ENCODE measurements at regions not wholly inside any gene's neighbourhood (a gene's known extent, or its start where the extent isn't known, plus 50 kb on each side); places are given as distances from the start of the nearest gene placed in this dataset.
"Not testable (repeated sequence)": the region's sequence is repeated elsewhere in the genome, so short reads cannot be mapped to it uniquely, and the experiment has no call there.

GRCh38 chr5:135264451-135265440 is 134.3 kb downstream of the MACROH2A1 start:
- DNase-seq = no peak
- Histone ChIP-seq H3K9me3 (ENCODE audit: control insufficient read depth, low read depth, low read length) (no peaks in the 10 kb centered on the region), H3K4me1 (ENCODE audit: control insufficient read depth, insufficient read depth, low read length) (no peaks in the 10 kb centered on the region), H3K27ac (ENCODE audit: low read length) (no peak overlapping the region), H3K36me3 (ENCODE audit: control insufficient read depth, insufficient read depth, low read length) (no peaks in the 10 kb centered on the region), H3K4me3 (ENCODE audit: low read length) (no peak overlapping the region), H3K27me3 (ENCODE audit: control insufficient read depth, insufficient read depth, low read length) (no peaks in the 10 kb centered on the region)
- WGBS (ENCODE audit: insufficient coverage, low lambda C conversion rate) = 60% methylated on average over 1 of the region's 17 CpGs

GRCh38 chr5:135263022-135263668 is 135.9 kb downstream of the MACROH2A1 start:
- H3K9me3 ChIP-seq (ENCODE audit: control insufficient read depth, low read depth, low read length) = no peaks in the 10 kb centered on the region
- no peaks in the 10 kb centered on the region for H3K4me1 ChIP-seq (ENCODE audit: control insufficient read depth, insufficient read depth, low read length)
- no CpG with 5 or more reads among the region's 17 CpGs for WGBS (ENCODE audit: insufficient coverage, low lambda C conversion rate)
- DNase-seq = no peak
- H3K27me3 ChIP-seq (ENCODE audit: control insufficient read depth, insufficient read depth, low read length) = no peaks in the 10 kb centered on the region
- H3K36me3 ChIP-seq (ENCODE audit: control insufficient read depth, insufficient read depth, low read length) = no peaks in the 10 kb centered on the region
- no peak overlapping the region for H3K4me3 ChIP-seq (ENCODE audit: low read length)
- H3K27ac ChIP-seq (ENCODE audit: low read length) = no peak overlapping the region

- Histone ChIP-seq H3K4me3 (ENCODE audit: low read length) (no peak overlapping the region), H3K9me3 (ENCODE audit: control insufficient read depth, low read depth, low read length) (no peaks in the 10 kb centered on the region), H3K4me1 (ENCODE audit: control insufficient read depth, insufficient read depth, low read length) (no peaks in the 10 kb centered on the region), H3K27ac (ENCODE audit: low read length) (no peak overlapping the region), H3K36me3 (ENCODE audit: control insufficient read depth, insufficient read depth, low read length) (no peaks in the 10 kb centered on the region), H3K27me3 (ENCODE audit: control insufficient read depth, insufficient read depth, low read length) (no peaks in the 10 kb centered on the region)
- no peak for DNase-seq
- WGBS (ENCODE audit: insufficient coverage, low lambda C conversion rate) = 84% methylated on average over 5 of the region's 5 CpGs
These were observed 136.7 kb downstream of the MACROH2A1 start for GRCh38 chr5:135262364-135262763.

GRCh38 chr5:135260108-135260507 is 138.9 kb downstream of the MACROH2A1 start:
- H3K4me1 ChIP-seq (ENCODE audit: control insufficient read depth, insufficient read depth, low read length); H3K36me3 ChIP-seq (ENCODE audit: control insufficient read depth, insufficient read depth, low read length); H3K4me3 ChIP-seq (ENCODE audit: low read length); H3K27me3 ChIP-seq (ENCODE audit: control insufficient read depth, insufficient read depth, low read length); DNase-seq; H3K27ac ChIP-seq (ENCODE audit: low read length); H3K9me3 ChIP-seq (ENCODE audit: control insufficient read depth, low read depth, low read length): not testable (repeated sequence)

GRCh38 chr5:135255461-135256178 is 143.4 kb downstream of the MACROH2A1 start:
- DNase-seq = no peak

GRCh38 chr5:135254183-135254582 is 144.8 kb downstream of the MACROH2A1 start:
- Histone ChIP-seq H3K27me3 (ENCODE audit: control insufficient read depth, insufficient read depth, low read length) (no peaks in the 10 kb centered on the region), H3K9me3 (ENCODE audit: control insufficient read depth, low read depth, low read length) (no peaks in the 10 kb centered on the region), H3K27ac (ENCODE audit: low read length) (no peak overlapping the region), H3K4me3 (ENCODE audit: low read length) (no peak overlapping the region), H3K36me3 (ENCODE audit: control insufficient read depth, insufficient read depth, low read length) (no peaks in the 10 kb centered on the region), H3K4me1 (ENCODE audit: control insufficient read depth, insufficient read depth, low read length) (no peaks in the 10 kb centered on the region)
- no CpG with 5 or more reads among the region's 4 CpGs for WGBS (ENCODE audit: insufficient coverage, low lambda C conversion rate)
- no peak for DNase-seq

More at GRCh38 chr5:135255461-135256178, 143.4 kb downstream of the MACROH2A1 start:
- no peaks in the 10 kb centered on the region for H3K4me1 ChIP-seq (ENCODE audit: control insufficient read depth, insufficient read depth, low read length)
- H3K27me3 ChIP-seq (ENCODE audit: control insufficient read depth, insufficient read depth, low read length) = no peaks in the 10 kb centered on the region
- H3K36me3 ChIP-seq (ENCODE audit: control insufficient read depth, insufficient read depth, low read length) = no peaks in the 10 kb centered on the region
- no peak overlapping the region for H3K4me3 ChIP-seq (ENCODE audit: low read length)
- no peaks in the 10 kb centered on the region for H3K9me3 ChIP-seq (ENCODE audit: control insufficient read depth, low read depth, low read length)
- no CpG with 5 or more reads among the region's 4 CpGs for WGBS (ENCODE audit: insufficient coverage, low lambda C conversion rate)
- no peak overlapping the region for H3K27ac ChIP-seq (ENCODE audit: low read length)

- no peaks in the 10 kb centered on the region for H3K4me1 ChIP-seq (ENCODE audit: control insufficient read depth, insufficient read depth, low read length)
- DNase-seq = no peak
- H3K27ac ChIP-seq (ENCODE audit: low read length) = no peak overlapping the region
- no peak overlapping the region for H3K4me3 ChIP-seq (ENCODE audit: low read length)
- no peaks in the 10 kb centered on the region for H3K9me3 ChIP-seq (ENCODE audit: control insufficient read depth, low read depth, low read length)
- no CpG with 5 or more reads among the region's 8 CpGs for WGBS (ENCODE audit: insufficient coverage, low lambda C conversion rate)
- H3K27me3 ChIP-seq (ENCODE audit: control insufficient read depth, insufficient read depth, low read length) = no peaks in the 10 kb centered on the region
- no peaks in the 10 kb centered on the region for H3K36me3 ChIP-seq (ENCODE audit: control insufficient read depth, insufficient read depth, low read length)
These were observed 145.3 kb downstream of the MACROH2A1 start for GRCh38 chr5:135253601-135254178.

GRCh38 chr5:135251093-135251492 is 147.9 kb downstream of the MACROH2A1 start:
- Histone ChIP-seq H3K4me3 (ENCODE audit: low read length) (no peak overlapping the region), H3K9me3 (ENCODE audit: control insufficient read depth, low read depth, low read length) (no peaks in the 10 kb centered on the region), H3K36me3 (ENCODE audit: control insufficient read depth, insufficient read depth, low read length) (no peaks in the 10 kb centered on the region), H3K4me1 (ENCODE audit: control insufficient read depth, insufficient read depth, low read length) (no peaks in the 10 kb centered on the region), H3K27me3 (ENCODE audit: control insufficient read depth, insufficient read depth, low read length) (peaks cover 5% of the 10 kb centered on the region), H3K27ac (ENCODE audit: low read length) (no peak overlapping the region)
- 69% methylated on average over 2 of the region's 8 CpGs for WGBS (ENCODE audit: insufficient coverage, low lambda C conversion rate)
- no peak for DNase-seq

GRCh38 chr5:135250671-135251070 is 148.4 kb downstream of the MACROH2A1 start:
- peaks cover 5% of the 10 kb centered on the region for H3K27me3 ChIP-seq (ENCODE audit: control insufficient read depth, insufficient read depth, low read length)
- no peaks in the 10 kb centered on the region for H3K4me1 ChIP-seq (ENCODE audit: control insufficient read depth, insufficient read depth, low read length)
- H3K27ac ChIP-seq (ENCODE audit: low read length) = no peak overlapping the region
- H3K36me3 ChIP-seq (ENCODE audit: control insufficient read depth, insufficient read depth, low read length) = no peaks in the 10 kb centered on the region
- no peaks in the 10 kb centered on the region for H3K9me3 ChIP-seq (ENCODE audit: control insufficient read depth, low read depth, low read length)
- WGBS (ENCODE audit: insufficient coverage, low lambda C conversion rate) = no CpG with 5 or more reads among the region's 4 CpGs
- DNase-seq = no peak
- H3K4me3 ChIP-seq (ENCODE audit: low read length) = no peak overlapping the region

GRCh38 chr5:135249658-135250057 is 149.4 kb downstream of the MACROH2A1 start:
- Histone ChIP-seq H3K27ac (ENCODE audit: low read length) (peak overlapping the region; percentile 1), H3K4me1 (ENCODE audit: control insufficient read depth, insufficient read depth, low read length) (no peaks in the 10 kb centered on the region), H3K4me3 (ENCODE audit: low read length) (no peak overlapping the region), H3K9me3 (ENCODE audit: control insufficient read depth, low read depth, low read length) (no peaks in the 10 kb centered on the region), H3K36me3 (ENCODE audit: control insufficient read depth, insufficient read depth, low read length) (no peaks in the 10 kb centered on the region), H3K27me3 (ENCODE audit: control insufficient read depth, insufficient read depth, low read length) (peaks cover 5% of the 10 kb centered on the region)
- no peak for DNase-seq
- WGBS (ENCODE audit: insufficient coverage, low lambda C conversion rate) = 60% methylated on average over 1 of the region's 5 CpGs
